ENCODE measurements at regions not wholly inside any gene's neighbourhood (a gene's known extent, or its start where the extent isn't known, plus 50 kb on each side); places are given as distances from the start of the nearest gene placed in this dataset.

GRCh38 chr7:22625251-22625650 lies 101.7 kb upstream of the IL6 start:
- no peak for DNase-seq (ENCODE audit: low read depth in 3 of 3)

DNA sequence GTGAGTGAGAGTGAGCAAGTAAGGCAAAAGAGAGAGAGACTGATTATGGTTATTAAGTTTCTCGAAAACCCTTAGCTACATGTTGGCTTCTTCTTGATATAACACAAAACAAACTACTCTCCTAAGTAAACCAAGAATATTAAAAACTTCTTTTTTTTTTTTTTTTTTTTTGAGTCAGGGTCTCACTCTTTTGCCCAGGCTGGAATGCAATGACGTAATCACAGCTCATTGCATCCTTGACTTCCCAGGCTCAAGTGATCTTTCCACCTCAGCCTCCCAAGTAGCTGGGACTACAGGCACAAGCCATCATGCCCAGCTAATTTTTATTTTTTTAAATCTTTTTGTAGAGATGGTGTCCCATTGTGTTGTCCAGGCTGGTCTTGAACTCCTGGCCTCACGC lies 102.2 kb upstream of the IL6 start:
- no peak for DNase-seq (ENCODE audit: low read depth in 3 of 3)

DNA sequence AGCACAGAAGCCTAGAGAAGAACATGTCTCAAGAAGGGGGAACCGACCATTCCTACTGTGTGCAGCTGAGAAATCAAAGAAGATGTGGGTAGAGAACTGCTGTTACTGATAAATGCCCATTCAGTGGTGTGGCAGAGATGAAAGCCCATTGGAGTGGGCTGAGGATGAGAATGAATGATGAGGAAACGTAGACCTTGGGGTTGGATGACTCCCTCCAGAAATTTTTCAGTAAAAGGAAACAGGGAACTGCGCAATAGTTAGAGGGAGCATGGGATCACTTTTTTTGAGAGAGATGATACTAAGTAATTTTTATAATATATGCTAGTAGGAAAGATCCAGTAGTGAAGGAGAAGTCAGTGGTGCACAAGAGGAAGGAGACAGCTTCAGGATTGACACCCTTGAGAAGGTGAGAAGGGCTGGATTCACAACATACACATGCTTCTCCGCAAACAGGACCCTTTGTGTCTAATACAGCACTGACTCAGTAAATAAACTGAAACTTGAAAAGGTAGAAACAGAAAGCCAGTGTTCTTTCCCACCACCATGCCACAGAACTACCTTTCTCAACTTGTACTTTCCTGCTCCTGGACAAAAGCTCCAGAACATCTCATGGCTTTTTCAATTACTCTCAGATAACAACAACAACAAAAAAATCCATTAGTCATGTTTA lies 104.7 kb upstream of the IL6 start:
- DNase-seq (ENCODE audit: low read depth in 3 of 3), result no peak

DNA sequence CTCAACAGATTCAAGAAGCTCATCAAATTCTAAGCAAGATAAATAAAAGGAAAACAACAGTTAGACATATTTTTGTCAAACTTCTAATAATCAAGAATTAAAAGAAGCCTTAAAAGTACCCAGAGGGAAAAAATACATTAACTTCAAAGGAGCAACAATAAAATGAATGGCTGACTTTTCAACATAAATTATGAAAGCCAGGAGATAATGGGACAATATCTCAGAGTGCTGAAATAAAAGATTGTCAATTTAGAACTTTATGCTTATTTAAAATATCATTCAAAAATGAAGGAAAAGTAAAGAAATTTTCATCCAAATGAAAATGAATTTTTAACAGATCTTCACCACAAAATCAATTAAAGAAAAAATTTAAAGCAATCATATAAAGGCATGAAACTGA lies 108.5 kb upstream of the IL6 start:
- no peak for DNase-seq (ENCODE audit: low read depth in 3 of 3)

DNA sequence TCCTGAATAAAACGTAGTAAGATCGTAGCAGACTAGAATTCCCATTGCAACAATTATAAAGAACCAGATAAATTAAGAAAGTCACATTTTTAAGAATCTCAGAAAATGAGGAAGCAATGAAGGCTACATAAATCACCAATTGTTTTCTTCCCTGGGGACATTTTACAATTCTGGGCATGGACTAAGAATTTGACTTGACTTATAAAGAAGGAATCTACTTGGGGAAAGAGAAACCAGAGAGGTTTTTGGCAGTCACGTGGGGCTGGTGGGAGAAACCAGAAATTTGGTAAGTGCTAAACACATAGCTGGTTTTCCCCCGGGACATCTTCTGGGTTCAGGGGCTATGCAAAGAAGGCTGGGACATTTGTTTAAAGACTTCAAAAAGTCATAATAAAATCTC lies 109.8 kb upstream of the IL6 start:
- DNase-seq (ENCODE audit: low read depth in 3 of 3), result no peak

- DNase-seq (ENCODE audit: low read depth in 3 of 3), result no peak
Measured at GRCh38 chr7:22613496-22613895, 113.5 kb upstream of the IL6 start.

DNA sequence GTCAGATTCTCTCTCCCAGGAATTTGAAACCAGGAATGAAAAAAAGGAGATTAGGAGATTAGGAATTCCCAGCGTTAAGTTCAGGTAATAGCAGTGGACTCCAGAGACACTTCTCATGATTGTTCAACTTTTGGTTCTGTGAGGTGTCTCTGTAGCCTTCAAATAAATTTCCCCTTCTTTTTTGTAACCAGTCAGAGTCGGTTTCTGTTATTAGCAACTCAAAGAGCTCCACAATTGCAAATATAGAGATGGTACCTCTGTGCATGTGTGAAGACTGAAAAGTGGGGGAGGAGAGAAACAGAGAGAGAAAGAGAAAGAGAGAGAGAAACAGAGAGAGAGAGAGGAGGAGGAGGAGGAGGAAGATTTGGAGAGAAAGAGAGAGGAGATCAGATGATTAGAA lies 112.8 kb upstream of the STEAP1B start:
- DNase-seq (ENCODE audit: low read depth in 3 of 3), result no peak

DNA sequence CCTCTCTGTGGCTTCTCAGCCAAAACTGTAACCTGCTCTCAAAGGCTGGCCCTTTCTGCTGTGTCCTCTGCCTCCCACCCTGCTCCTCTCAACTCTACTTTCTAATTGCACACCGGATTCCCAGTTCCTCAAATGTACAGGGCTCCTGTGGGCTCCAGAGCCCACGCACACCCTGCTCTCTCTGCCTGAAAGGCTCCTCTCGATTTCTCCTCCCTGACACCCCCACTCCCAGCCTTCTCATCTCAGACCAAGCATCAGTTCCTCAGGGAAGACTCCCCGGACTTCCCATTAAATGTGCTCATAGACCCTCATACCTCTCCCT lies 111.7 kb upstream of the STEAP1B start:
- no peak for DNase-seq (ENCODE audit: low read depth in 3 of 3)

DNA sequence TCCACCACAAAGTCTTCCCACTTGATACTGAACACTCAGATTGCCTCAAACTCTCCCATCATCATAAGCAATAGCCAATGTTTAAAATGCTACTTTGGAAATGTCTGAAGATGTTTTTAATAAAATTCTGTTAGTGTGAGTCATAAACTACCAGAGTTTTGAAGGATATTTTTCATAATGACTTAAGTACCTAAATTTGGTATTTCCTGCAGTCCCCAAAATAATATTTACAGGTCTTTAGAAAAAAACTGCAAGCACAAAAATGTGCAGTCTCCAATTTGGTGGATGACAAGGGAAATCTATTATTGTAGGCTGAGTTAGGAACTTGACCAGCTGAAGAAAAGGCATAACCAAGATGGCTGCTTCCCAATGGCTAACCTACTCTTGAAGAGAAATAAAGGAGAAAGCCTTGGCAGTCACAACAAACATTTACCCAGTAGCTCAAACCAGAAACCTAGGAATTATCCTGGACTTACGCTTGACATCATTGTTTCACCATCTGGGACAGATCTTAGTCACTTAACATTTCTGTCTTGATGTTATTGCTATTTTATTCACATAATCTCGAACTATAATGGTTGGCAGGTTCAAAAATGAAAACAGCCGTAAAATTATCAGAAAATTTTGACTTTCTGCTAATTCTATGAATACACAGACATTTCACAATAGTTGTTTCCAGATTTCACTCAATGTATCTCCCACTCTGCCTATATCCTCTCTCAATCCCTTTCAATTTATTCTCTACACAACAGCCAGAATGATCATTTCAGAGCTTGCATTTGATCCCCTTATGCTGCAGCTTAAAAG lies 111.2 kb upstream of the STEAP1B start:
- DNase-seq (ENCODE audit: low read depth in 3 of 3), result no peak

GRCh38 chr7:22610263-22610662 lies 110.3 kb upstream of the STEAP1B start:
- DNase-seq (ENCODE audit: low read depth in 3 of 3), result no peak

- DNase-seq (ENCODE audit: low read depth in 3 of 3), result no peak
Measured at GRCh38 chr7:22607180-22607579, 107.2 kb upstream of the STEAP1B start.

GRCh38 chr7:22604246-22604645 lies 104.3 kb upstream of the STEAP1B start:
- no peak for DNase-seq (ENCODE audit: low read depth in 3 of 3)

DNA sequence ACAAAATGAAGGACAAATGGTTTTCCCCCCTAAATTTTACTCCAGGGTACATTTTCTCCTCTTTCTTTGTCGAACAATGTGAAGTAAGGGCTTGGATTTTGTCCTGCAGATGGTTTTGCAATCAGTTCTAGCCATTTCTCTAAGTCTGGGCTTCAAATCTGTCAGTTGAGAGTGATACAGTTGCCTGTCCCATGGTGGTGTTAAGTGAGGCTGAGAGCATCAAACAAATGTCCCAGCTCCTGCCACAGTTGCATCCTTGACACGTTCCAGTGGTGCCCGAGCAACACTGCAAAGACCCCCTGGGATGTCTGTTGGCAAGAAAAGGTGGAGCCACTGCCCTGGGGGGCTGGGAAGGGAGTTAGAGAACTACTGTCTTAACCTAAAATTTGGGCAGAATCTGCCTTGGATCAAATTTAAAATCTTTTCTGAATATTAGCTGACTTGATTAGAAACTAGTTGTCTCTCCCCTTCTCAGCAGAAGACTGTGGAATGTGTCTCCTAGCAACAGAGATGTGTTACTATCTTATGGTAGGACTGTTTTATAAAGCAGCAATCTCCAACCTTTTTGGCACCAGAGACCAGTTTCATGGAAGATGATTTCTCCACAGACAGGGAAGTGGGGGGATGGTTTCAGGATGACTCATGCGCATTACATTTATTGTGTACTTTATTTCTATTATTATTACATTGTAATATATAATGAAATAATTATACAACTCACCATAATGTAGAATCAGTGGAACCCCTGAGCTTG lies 102.0 kb upstream of the STEAP1B start:
- DNase-seq (ENCODE audit: low read depth in 3 of 3), result no peak

GRCh38 chr7:22601408-22601807 lies 101.4 kb upstream of the STEAP1B start:
- no peak for DNase-seq (ENCODE audit: low read depth in 3 of 3)

DNA sequence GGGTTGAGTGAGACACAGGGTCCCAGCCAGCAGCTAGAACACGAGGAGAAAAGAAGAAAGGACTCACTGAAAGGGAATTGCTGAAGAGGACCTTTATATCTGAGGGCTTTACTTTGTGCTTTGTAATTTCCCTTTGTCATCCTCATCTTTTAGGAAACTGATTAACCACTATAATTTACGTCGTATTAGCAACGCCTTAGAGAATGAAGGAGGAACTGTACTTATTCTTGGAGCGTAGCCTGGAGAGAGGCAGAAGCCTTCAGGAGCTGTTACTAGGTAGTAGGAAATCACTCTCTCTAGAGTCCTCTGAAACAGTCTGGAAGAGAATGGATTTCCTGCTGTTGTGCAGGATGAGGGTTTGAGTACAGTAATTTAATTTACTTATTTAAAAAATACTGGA lies 101.0 kb upstream of the STEAP1B start:
- DNase-seq (ENCODE audit: low read depth in 3 of 3), result no peak

GRCh38 chr7:22598318-22598920 lies 98.4 kb upstream of the STEAP1B start:
- DNase-seq (ENCODE audit: low read depth in 3 of 3), result no peak

DNA sequence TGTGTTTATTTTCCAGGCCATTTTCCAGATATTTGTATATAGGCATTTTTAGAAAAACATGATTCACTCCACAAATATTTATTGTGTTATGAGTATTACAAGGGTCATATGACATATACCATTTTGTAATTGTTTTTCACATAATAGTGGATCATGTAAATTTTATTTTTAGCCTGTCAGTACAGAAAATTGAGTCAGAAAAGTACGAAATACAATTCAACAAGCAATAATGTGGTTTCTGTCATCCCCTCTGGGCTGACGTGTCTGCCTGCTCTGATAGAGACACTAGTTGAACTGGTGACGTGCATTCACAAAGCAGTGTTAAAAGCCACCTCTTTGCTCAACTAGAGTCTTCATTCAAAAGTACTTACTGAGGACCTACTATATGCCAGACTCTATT lies 97.9 kb upstream of the STEAP1B start:
- DNase-seq (ENCODE audit: low read depth in 3 of 3), result no peak

DNA sequence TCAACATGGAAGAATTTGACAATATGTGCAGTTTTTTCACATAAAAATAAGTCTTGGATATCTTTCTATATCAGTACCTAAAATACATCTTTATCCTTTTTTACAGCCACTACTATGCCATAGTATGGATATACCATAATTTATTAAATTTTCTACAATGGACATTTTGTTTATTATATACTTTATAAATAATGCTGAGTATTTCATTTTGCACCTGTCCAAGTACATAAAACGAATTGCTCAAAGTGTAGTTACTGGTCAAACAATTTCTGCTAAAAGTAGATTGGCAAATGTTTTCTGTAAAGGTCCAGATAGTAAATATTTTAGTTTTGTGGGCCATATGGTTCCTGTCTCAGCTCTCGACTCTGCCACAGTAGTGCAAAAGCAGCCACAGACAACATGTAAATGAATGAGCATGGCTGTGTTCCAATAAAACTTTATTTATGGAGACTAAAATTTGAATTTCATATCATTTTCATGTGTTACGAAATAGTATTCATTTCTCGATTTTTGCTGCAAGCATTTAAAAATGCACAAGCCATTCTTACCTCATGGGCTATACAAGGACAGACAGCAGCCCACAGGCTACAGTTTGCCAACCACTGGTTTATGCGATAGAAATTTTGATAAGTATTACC lies 96.9 kb upstream of the STEAP1B start:
- DNase-seq (ENCODE audit: low read depth in 3 of 3), result no peak

- no peak for DNase-seq (ENCODE audit: low read depth in 3 of 3)
Measured at GRCh38 chr7:22594020-22594419, 94.0 kb upstream of the STEAP1B start.

- no peak for DNase-seq (ENCODE audit: low read depth in 3 of 3)
Measured at GRCh38 chr7:22591271-22591670, 91.3 kb upstream of the STEAP1B start.

- no peak for DNase-seq (ENCODE audit: low read depth in 3 of 3)
Measured at GRCh38 chr7:22589641-22590201, 89.7 kb upstream of the STEAP1B start.

- no peak for DNase-seq (ENCODE audit: low read depth in 3 of 3)
Measured at GRCh38 chr7:22588351-22588750, 88.4 kb upstream of the STEAP1B start.
